HCT116 (cell line): ENCODE measurements at regions not wholly inside any gene's neighbourhood (a gene's known extent, or its start where the extent isn't known, plus 50 kb on each side); places are given as distances from the start of the nearest gene placed in this dataset.

Source experiments
- ATAC-seq: fragments of 200-7000 bp; cut with Tn5 transposase; 2 replicates; pipeline ENCODE4 v1.9.1; 2020; ENCODE audit warnings: mild to moderate bottlenecking, moderate library complexity
- BruUV-seq: library from RNA; stranded (reverse); fragments of 400-500 nt; replicated peaks from 2 replicates; lab custom pipeline; 2021; lab: Mats Ljungman, UMichigan
- CTCF ChIA-PET: fragments of 300-600 bp; sonication (Branson Sonifier 250); formaldehyde crosslinking; loops from one replicate; lab custom pipeline; 2021; ENCODE audit warnings: antibody characterized with exemption; lab: Charles Lee
- POLR2A ChIA-PET: fragments of 300-600, 350-600 bp; sonication (Branson Sonifier 250); formaldehyde crosslinking; loops from one replicate; lab custom pipeline; 2021; ENCODE audit warnings: antibody characterized with exemption; lab: Charles Lee
- RAD21 ChIA-PET, 2 experiments: fragments of 300-600 bp; sonication (Branson Sonifier 250); formaldehyde crosslinking; loops; one replicate each; lab custom pipeline; 2023; ENCODE audit warnings: low total read pairs in 2 of 2; ENCODE audit not compliant: uncharacterized antibody in 2 of 2, unreplicated experiment in 2 of 2, low non-redundant PET in 1 of 2; lab: Charles Lee
- DNase-seq: peaks from one replicate; pipeline ENCODE4 v3.0.0-alpha.2; 2010; ENCODE audit warnings: low read depth, low spot score
- H2AFZ ChIP-seq: fragments of 200-600 bp; shearing (Covaris generic), sonication (generic); 2 replicates; pipeline ENCODE4 v1.6.1; 2017; ENCODE audit warnings: low read depth, mixed run types, mixed read lengths, antibody characterized with exemption, low read length; ENCODE audit not compliant: poor library complexity, severe bottlenecking
- H3K27ac ChIP-seq: 2 replicates; pipeline ENCODE4 v1.5.1; 2012; ENCODE audit warnings: low read depth, low read length
- H3K27me3 ChIP-seq: fragments of 200-600 bp; sonication (generic); 2 replicates; pipeline ENCODE4 v1.6.1; 2016; ENCODE audit warnings: mixed run types, low read length, mixed read lengths; ENCODE audit not compliant: insufficient read depth
- H3K36me3 ChIP-seq, 2 experiments: fragments of 200-500 bp in 1 of 2; fragments of 200-600 bp in 1 of 2; sonication (Bioruptor generic) in 1 of 2; sonication (generic) in 1 of 2; 2 replicates each; pipeline versions ENCODE4 v1.5.1 to v1.6.1; 2014 to 2016; ENCODE audit warnings: low read length in 2 of 2, inconsistent platforms in 1 of 2, mixed read lengths in 1 of 2, mixed run types in 1 of 2; ENCODE audit not compliant: insufficient read depth in 2 of 2, control insufficient read depth in 1 of 2
- H3K4me1 ChIP-seq, 2 experiments: fragments of 200-600 bp in 1 of 2; sonication (generic) in 1 of 2; 2 replicates each; pipeline versions ENCODE4 v1.5.1 to v1.6.1; 2012 to 2017; ENCODE audit warnings: low read length in 2 of 2, inconsistent platforms in 1 of 2, mild to moderate bottlenecking in 1 of 2, mixed read lengths in 1 of 2, mixed run types in 1 of 2, moderate library complexity in 1 of 2; ENCODE audit not compliant: insufficient read depth in 2 of 2, control insufficient read depth in 1 of 2
- H3K4me2 ChIP-seq: fragments of 200-600 bp; sonication (generic); 2 replicates; pipeline ENCODE4 v1.6.1; 2017; ENCODE audit warnings: mixed run types, low read length, mixed read lengths
- H3K4me3 ChIP-seq, 2 experiments: fragments of 200-600 bp in 1 of 2; sonication (generic) in 1 of 2; replicated peaks in 1 of 2; 2 replicates each; pipeline ENCODE4 v1.5.1; 2011 to 2016; ENCODE audit warnings: low read length in 2 of 2, control low read depth in 1 of 2, low read depth in 1 of 2, mild to moderate bottlenecking in 1 of 2, mixed read lengths in 1 of 2, mixed run types in 1 of 2
- H3K79me2 ChIP-seq: fragments of 200-600 bp; sonication (generic); 2 replicates; pipeline ENCODE4 v1.6.1; 2017; ENCODE audit warnings: mild to moderate bottlenecking, mixed run types, low read length, moderate library complexity, mixed read lengths; ENCODE audit not compliant: insufficient read depth
- H3K9ac ChIP-seq: fragments of 200-600 bp; sonication (generic); 2 replicates; pipeline ENCODE4 v1.6.1; 2016; ENCODE audit warnings: low read length, mixed read lengths
- H3K9me2 ChIP-seq: fragments of 200-600 bp; sonication (generic), shearing (Covaris generic); 2 replicates; pipeline ENCODE4 v1.6.1; 2017; ENCODE audit warnings: mixed run types, mild to moderate bottlenecking, moderate library complexity; ENCODE audit not compliant: insufficient read depth
- H3K9me3 ChIP-seq, 2 experiments: fragments of 200-500 bp in 1 of 2; fragments of 200-600 bp in 1 of 2; sonication (Bioruptor generic) in 1 of 2; sonication (generic) in 1 of 2; 2 replicates each; pipeline ENCODE4 v1.6.1; 2014 to 2017; ENCODE audit warnings: low read length in 2 of 2, mixed read lengths in 2 of 2, inconsistent platforms in 1 of 2, low read depth in 1 of 2, mild to moderate bottlenecking in 1 of 2, mixed run types in 1 of 2, moderate library complexity in 1 of 2; ENCODE audit not compliant: control insufficient read depth in 1 of 2, insufficient read depth in 1 of 2
- H4K20me1 ChIP-seq: fragments of 200-600 bp; sonication (generic), shearing (Covaris generic); 2 replicates; pipeline ENCODE4 v1.6.1; 2017; ENCODE audit warnings: mixed run types, mild to moderate bottlenecking, moderate library complexity; ENCODE audit not compliant: insufficient read depth
- CBX3 ChIP-seq: IDR thresholded peaks from 2 replicates; pipeline ENCODE4 v1.6.1; 2012; ENCODE audit warnings: low read depth
- EZH2phosphoT487 ChIP-seq: fragments of 200-600 bp; IDR thresholded peaks from 2 replicates; pipeline ENCODE4 v1.6.1; 2018; ENCODE audit warnings: antibody characterized with exemption, borderline replicate concordance
- JUND ChIP-seq: IDR thresholded peaks from 2 replicates; pipeline ENCODE4 v1.6.1; 2012
- POLR2A ChIP-seq: IDR thresholded peaks from 2 replicates; pipeline ENCODE4 v1.7.0; 2011; ENCODE audit warnings: borderline replicate concordance; ENCODE audit not compliant: insufficient read depth, insufficient read length; ENCODE audit errors: extremely low read depth
- RAD21 ChIP-seq: IDR thresholded peaks from 2 replicates; pipeline ENCODE4 v1.6.1; 2012; ENCODE audit warnings: low read depth, mild to moderate bottlenecking
- SIN3A ChIP-seq: IDR thresholded peaks from 2 replicates; pipeline ENCODE4 v1.6.1; 2012; ENCODE audit warnings: low read depth
- SRF ChIP-seq: IDR thresholded peaks from 2 replicates; pipeline ENCODE4 v1.6.1; 2012; ENCODE audit warnings: low read depth
- YY1 ChIP-seq: IDR thresholded peaks from 2 replicates; pipeline ENCODE4 v1.6.1; 2011; ENCODE audit warnings: low read length, low read depth, moderate library complexity, mild to moderate bottlenecking; ENCODE audit not compliant: insufficient replicate concordance; ENCODE audit errors: extremely low read depth
- ZFX ChIP-seq: fragments of 450-650 bp; IDR thresholded peaks from 2 replicates; pipeline ENCODE4 v1.6.1; 2017
- intact Hi-C: fragments of 100-400 bp; cut with micrococcal nuclease; formaldehyde crosslinking; loops from 2 replicates; pipeline ENCODE4 v1.10.0; 2022
- TF ChIP-seq, protein P1 (sequence below): IDR thresholded peaks from 2 replicates; pipeline ENCODE4 v1.6.1; 2011; ENCODE audit warnings: mild to moderate bottlenecking, low read length, moderate library complexity; ENCODE audit not compliant: insufficient replicate concordance; ENCODE audit errors: extremely low read depth
- TF ChIP-seq, protein P2 (sequence below), 3 experiments: fragments of 200-600 bp in 1 of 3; sonication (generic) in 1 of 3; IDR thresholded peaks in 2 of 3; conservative IDR thresholded peaks in 1 of 3; 2 replicates each; pipeline ENCODE4 v1.5.1; 2012 to 2017; ENCODE audit warnings: low read depth in 2 of 3, low read length in 2 of 3, antibody characterized with exemption in 1 of 3, borderline replicate concordance in 1 of 3, control low read depth in 1 of 3, mild to moderate bottlenecking in 1 of 3, mixed read lengths in 1 of 3, mixed run types in 1 of 3, moderate library complexity in 1 of 3; ENCODE audit not compliant: insufficient read depth in 1 of 3
- TF ChIP-seq, protein P3 (sequence below): IDR thresholded peaks from 2 replicates; pipeline ENCODE4 v1.6.1; 2012

DNA sequence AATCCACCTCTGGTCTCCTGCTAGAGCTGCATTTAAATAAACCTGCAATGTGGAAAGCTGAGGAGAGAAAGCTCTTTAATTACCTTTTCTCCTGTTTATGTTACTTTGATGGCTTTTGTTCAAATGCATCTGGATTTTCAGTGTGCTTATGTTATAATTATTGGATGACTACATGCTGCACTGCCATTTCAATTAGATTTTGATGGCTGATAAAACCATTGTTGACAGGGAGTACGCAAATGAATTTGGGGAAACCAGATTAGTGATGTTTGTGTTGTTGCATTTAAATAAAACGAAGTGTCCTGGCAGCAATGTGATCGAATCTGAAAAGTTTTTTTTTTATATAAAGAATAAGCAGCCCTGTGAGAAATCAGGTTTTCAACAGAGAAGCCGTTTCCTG is 799.8 kb downstream of the DIAPH3 start:
- BruUV-seq, result no TSS peak
- Histone ChIP-seq H3K4me1 (no peaks in the 10 kb centered on the region), H3K9me2 (no peaks in the 10 kb centered on the region), H4K20me1 (no peaks in the 10 kb centered on the region), H3K27me3 (no peaks in the 10 kb centered on the region), H3K79me2 (no peaks in the 10 kb centered on the region), H3K9ac (no peak overlapping the region), H3K9me3 (no peaks in the 10 kb centered on the region), H3K27ac (no peak overlapping the region), H3K4me2 (no peak overlapping the region), H3K36me3 (no peaks in the 10 kb centered on the region)
- ATAC-seq, result no peak
- POLR2A ChIA-PET, result no interaction called here
- no peak for DNase-seq
- intact Hi-C loops, result no loop called here
- TF ChIP-seq, protein P1, sequence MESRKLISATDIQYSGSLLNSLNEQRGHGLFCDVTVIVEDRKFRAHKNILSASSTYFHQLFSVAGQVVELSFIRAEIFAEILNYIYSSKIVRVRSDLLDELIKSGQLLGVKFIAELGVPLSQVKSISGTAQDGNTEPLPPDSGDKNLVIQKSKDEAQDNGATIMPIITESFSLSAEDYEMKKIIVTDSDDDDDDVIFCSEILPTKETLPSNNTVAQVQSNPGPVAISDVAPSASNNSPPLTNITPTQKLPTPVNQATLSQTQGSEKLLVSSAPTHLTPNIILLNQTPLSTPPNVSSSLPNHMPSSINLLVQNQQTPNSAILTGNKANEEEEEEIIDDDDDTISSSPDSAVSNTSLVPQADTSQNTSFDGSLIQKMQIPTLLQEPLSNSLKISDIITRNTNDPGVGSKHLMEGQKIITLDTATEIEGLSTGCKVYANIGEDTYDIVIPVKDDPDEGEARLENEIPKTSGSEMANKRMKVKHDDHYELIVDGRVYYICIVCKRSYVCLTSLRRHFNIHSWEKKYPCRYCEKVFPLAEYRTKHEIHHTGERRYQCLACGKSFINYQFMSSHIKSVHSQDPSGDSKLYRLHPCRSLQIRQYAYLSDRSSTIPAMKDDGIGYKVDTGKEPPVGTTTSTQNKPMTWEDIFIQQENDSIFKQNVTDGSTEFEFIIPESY, result no peak
- no peak for TF ChIP-seq CBX3
- no peak for TF ChIP-seq RAD21
- TF ChIP-seq YY1, result no peak
- no peak for TF ChIP-seq SRF
- no peak for TF ChIP-seq JUND
- TF ChIP-seq, protein P2, sequence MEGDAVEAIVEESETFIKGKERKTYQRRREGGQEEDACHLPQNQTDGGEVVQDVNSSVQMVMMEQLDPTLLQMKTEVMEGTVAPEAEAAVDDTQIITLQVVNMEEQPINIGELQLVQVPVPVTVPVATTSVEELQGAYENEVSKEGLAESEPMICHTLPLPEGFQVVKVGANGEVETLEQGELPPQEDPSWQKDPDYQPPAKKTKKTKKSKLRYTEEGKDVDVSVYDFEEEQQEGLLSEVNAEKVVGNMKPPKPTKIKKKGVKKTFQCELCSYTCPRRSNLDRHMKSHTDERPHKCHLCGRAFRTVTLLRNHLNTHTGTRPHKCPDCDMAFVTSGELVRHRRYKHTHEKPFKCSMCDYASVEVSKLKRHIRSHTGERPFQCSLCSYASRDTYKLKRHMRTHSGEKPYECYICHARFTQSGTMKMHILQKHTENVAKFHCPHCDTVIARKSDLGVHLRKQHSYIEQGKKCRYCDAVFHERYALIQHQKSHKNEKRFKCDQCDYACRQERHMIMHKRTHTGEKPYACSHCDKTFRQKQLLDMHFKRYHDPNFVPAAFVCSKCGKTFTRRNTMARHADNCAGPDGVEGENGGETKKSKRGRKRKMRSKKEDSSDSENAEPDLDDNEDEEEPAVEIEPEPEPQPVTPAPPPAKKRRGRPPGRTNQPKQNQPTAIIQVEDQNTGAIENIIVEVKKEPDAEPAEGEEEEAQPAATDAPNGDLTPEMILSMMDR (IDR thresholded peaks at IDR 0.05 in 2 of 3, conservative IDR thresholded peaks at IDR 0.05 in 1 of 3; ENCODE audit: borderline replicate concordance in 1 of 3, insufficient read depth in 1 of 3, low read depth in 2 of 3, low read length in 2 of 3), result no peak
- TF ChIP-seq, protein P3, sequence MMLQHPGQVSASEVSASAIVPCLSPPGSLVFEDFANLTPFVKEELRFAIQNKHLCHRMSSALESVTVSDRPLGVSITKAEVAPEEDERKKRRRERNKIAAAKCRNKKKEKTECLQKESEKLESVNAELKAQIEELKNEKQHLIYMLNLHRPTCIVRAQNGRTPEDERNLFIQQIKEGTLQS, result no peak
- TF ChIP-seq ZFX, result no peak
- no peak for TF ChIP-seq SIN3A
- no peak for TF ChIP-seq POLR2A
- no peak for TF ChIP-seq EZH2phosphoT487
- TF ChIP-seq, all 23 proteins: peak for 0
- H2AFZ ChIP-seq, result no peak overlapping the region
- ChIA-PET CTCF (no interaction called here), RAD21 (no interaction called here)
- no peak overlapping the region for H3K4me3 ChIP-seq
